ENCODE measurements at regions not wholly inside any gene's neighbourhood (a gene's known extent, or its start where the extent isn't known, plus 50 kb on each side); places are given as distances from the start of the nearest gene placed in this dataset.

DNA sequence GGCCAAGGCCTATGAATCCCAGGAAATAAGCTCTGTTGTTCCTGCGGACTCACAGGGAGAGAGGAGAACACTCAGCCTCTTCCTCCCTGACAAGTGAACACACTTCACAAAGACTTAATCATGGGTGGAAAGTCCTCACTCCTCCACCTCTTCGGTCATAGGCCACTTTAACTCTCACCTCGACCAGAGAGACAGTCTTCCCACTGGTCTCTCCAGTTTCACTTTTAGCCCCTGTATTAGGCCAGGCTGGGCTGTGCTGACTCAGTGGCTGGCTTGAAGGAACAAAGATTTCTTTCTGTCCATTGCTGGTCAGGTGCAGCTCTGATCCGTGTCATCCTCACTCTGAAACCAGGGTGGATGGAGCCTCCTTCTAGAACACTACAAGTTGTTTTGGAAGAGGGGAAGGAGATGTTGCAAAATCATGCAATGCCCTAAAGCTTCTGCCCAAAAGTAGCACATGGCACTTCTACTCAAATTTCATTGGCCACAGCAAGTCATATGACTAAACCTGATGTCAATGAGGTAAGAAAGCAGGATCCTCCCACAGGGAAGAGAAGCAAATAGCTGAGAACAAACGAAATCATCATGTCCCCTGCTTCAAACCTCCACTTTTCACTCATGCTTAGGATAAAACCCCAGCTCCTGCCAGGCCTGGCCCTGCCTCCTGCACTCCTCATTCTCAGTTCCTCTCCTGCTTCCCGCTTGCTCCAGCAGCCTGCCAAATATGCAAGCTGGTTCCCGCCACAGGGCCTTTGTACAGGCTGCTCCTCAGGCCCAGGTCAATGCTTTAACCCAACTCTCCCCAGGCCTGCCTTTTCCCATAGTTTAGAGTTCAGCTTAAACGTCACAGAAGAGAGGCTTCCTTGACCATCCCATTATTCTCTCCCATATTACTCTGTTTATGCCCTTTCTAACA, 150.5 kb upstream of the RUNX3 start:
- DNase-seq, result no peak

DNA sequence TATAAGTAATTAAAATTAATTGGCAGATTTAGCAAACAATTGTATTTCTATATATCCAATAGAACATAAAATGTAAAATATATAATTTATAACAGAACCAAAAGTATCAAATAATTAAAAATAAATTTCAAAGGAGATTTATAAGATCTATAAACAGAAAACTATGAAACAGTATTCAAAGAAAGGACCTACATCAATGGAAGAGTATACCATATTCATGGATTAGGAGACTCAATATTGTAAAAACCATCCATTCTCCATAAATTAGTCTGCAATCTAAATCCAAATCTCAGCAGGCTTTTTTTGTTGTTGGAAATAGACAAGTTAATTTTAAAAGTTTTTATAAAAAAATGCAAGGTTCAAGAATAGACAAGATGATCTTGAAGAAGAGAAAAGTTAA, 149.0 kb upstream of the RUNX3 start:
- DNase-seq, result no peak

DNA sequence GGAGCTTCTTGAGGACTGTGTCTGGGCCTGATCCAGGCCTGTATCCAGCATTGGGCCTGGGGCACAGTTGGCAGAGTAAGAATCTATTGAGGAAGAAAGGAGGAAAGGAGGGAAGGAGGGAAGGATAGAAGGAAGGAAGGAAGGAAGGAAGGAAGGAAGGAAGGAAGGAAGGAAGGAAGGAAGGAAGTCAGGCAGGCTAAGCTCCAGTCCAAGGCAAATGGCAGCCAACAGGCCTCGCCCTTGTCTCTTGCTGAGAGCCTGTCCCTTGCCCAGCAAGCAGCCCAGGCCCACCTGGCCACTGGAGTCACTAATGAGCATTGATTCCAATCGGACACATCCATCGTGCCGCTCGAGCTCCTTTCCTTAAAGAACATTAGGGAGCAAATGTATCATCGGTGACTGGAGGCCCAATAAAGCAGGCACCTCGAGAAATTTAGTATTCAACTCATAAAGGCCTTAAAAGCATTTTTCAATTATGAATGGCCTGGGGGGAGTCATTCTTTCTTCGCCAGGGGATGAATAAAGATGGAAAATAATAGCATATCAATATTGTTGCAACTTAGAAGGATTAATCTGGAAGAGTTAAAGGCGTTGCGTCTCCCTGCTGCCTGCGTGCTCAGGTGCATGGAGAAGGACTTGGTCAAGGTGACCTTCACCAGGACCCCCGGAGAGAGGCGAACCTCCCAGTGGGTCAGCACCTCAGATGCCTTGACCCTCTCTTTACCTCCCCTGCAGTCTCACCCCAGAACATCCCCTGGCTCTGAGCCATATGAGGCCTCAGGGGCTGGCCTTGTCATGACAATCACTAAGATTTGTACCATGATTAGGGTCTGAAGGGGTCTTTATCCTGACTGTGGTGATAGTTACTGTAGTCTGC, 144.5 kb upstream of the RUNX3 start:
- no peak for DNase-seq

DNA sequence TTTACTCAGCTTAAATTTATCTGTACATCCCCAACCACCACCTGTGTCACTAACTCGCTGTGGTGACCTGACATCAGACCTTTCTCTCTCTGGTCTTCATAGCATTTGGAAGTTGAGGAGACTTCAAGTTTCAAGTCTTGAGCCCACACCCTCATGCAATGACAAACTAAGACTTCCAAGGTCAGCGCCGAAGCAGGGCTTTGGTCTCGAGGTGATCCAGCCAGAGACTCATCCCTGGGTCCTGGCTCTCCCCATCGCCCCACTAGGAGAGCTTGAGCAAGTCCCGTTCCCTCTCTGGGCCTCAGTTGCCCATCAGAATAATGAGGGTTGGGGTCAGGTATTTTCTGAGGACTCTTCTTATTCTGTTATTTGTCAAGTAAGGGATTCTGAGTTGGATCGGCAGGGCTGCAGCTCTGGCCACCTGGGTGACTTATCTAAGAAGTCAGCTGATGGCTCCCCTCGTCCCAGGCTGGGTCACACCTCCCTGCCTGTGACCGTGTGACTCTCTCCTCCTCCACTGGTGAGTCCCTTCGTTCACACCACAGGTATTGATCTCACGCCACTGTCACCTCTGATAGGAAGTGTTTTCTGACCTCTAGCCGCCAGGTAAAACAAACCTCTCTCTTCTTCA, 143.7 kb upstream of the RUNX3 start:
- no peak for DNase-seq

- DNase-seq, result no peak
Measured at GRCh38 chr1:25072461-25072860, 142.4 kb upstream of the RUNX3 start.

- DNase-seq, result no peak
Measured at GRCh38 chr1:25068829-25069228, 138.8 kb upstream of the RUNX3 start.

- DNase-seq, result no peak
Measured at GRCh38 chr1:25068316-25068715, 138.2 kb upstream of the RUNX3 start.

- peak in 1 of 2 experiments; percentile 12 for DNase-seq
Measured at GRCh38 chr1:25067518-25068251, 137.6 kb upstream of the RUNX3 start.

GRCh38 chr1:25066731-25067517, 136.8 kb upstream of the RUNX3 start:
- peak in 1 of 2 experiments; percentile 17 for DNase-seq

- no peak for DNase-seq
Measured at GRCh38 chr1:25066256-25066655, 136.2 kb upstream of the RUNX3 start.

- no peak for DNase-seq
Measured at GRCh38 chr1:25065795-25066238, 135.7 kb upstream of the RUNX3 start.

GRCh38 chr1:25065321-25065721, 135.2 kb upstream of the RUNX3 start:
- DNase-seq, result no peak

DNA sequence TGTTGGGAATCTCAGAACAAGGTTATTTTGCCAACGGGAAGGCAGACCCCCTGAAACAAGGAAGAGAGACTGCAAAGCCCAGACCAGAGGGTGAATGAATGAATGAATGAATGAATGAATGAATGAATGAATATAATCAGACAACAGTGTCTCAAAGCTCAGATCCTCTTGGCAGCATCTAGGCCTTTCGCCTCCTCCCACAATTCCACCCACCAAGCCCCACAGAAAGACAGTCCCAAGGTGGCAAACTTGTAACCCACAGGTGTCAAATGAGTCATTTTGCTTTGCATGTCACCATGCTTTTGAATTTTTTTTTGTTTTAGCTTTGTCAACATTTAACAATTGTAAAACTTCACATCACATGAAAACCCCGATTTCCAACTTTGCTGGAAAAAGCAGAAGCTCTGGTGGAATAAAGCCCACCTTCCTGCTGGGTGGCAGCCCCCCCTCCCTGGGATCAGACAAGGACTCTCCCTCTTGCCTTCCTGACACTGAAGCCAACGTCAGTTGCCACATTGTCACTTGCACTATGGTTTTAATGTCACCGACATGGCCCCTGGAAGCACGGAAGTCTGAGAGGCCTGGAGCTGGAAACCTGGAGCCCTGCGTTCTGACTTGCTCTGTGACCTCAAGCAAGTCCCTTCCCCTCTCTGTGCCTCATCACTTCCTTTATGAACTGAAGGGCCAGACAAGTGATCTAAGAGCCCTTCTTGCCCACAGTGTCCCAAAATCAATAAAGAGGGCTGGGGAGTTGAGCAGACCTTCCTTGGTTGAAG, 134.6 kb upstream of the RUNX3 start:
- DNase-seq, result no peak

GRCh38 chr1:25063591-25064416, 133.7 kb upstream of the RUNX3 start:
- DNase-seq, result no peak

GRCh38 chr1:25062621-25063255, 132.7 kb upstream of the RUNX3 start:
- no peak for DNase-seq

DNA sequence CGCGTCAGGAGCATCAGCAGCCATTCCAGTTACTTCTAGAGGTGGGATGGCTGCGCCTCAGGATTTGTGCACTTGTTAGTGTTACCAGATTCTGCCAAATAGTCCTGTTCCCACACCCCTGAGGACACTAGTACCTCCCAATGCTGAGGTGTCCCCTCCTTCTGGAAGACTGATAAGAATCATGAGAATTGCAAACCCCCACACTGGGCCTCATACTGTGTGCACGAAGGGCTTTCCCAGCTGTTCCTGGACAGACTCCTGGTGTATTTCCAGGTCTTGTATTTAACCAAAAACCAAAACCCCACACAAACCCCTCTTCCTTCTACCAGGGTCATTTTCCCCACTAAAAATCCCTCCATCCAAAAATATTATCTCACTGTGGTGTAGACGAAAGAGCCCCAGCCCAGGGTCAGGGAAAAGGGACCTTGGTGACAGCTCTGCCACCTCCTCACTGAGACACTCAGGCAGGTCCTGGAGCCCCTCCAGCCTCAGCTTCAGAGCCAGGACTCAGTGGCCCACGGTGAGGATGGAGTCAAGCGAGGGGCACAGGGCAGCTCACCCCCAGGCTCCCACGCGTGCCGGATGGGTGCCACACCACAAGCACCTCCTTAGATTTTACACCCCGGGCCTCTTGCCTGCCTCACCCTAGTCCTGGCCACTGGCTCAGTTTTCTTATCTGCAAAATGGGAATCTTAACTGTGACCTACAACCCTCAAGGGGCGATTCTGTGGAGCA, 131.4 kb upstream of the RUNX3 start:
- DNase-seq, result no peak

- no peak for DNase-seq
Measured at GRCh38 chr1:25057188-25057587, 127.1 kb upstream of the RUNX3 start.

DNA sequence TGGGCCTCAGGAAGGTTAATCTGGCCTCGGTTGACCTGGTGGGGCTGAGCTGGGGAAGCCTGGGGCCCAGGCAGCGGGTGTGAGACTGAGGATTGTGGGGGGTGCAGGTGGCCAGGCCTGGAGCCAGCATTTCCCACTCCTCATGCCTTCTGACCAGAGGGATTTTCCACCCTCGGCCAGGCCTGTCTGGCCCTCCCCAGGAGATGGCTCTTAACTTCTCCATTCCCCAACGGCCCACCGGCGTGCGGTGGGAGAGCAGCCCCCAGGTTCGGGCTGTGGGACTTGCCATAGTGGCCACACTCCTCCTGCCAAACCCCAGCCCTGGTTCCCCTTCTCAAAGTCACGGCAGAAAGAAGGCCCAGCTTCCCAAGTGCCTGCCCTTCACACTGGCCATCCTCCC, 126.5 kb upstream of the RUNX3 start:
- DNase-seq, result no peak

- DNase-seq, result no peak
Measured at GRCh38 chr1:25055961-25056360, 125.9 kb upstream of the RUNX3 start.
